ENCODE measurements at regions not wholly inside any gene's neighbourhood (a gene's known extent, or its start where the extent isn't known, plus 50 kb on each side); places are given as distances from the start of the nearest gene placed in this dataset.
"Not testable (repeated sequence)": the region's sequence is repeated elsewhere in the genome, so short reads cannot be mapped to it uniquely, and the experiment has no call there.

- no peak for DNase-seq
- H3K9me3 ChIP-seq (ENCODE audit: control insufficient read depth, low read depth, low read length) = no peaks in the 10 kb centered on the region
- no peak overlapping the region for H3K4me3 ChIP-seq (ENCODE audit: low read length)
- 86% methylated on average over 1 of the region's 1 CpG for WGBS (ENCODE audit: insufficient coverage, low lambda C conversion rate)
- no peaks in the 10 kb centered on the region for H3K4me1 ChIP-seq (ENCODE audit: control insufficient read depth, insufficient read depth, low read length)
- H3K36me3 ChIP-seq (ENCODE audit: control insufficient read depth, insufficient read depth, low read length) = no peaks in the 10 kb centered on the region
- no peak overlapping the region for H3K27ac ChIP-seq (ENCODE audit: low read length)
- no peaks in the 10 kb centered on the region for H3K27me3 ChIP-seq (ENCODE audit: control insufficient read depth, insufficient read depth, low read length)
Measured at GRCh38 chr1:83497563-83497962, 501.4 kb downstream of the TTLL7 start.

GRCh38 chr1:83495560-83495959 is 503.4 kb downstream of the TTLL7 start:
- Histone ChIP-seq H3K4me1 (ENCODE audit: control insufficient read depth, insufficient read depth, low read length) (no peaks in the 10 kb centered on the region), H3K36me3 (ENCODE audit: control insufficient read depth, insufficient read depth, low read length) (no peaks in the 10 kb centered on the region), H3K4me3 (ENCODE audit: low read length) (no peak overlapping the region), H3K27me3 (ENCODE audit: control insufficient read depth, insufficient read depth, low read length) (no peaks in the 10 kb centered on the region), H3K27ac (ENCODE audit: low read length) (no peak overlapping the region), H3K9me3 (ENCODE audit: control insufficient read depth, low read depth, low read length) (no peaks in the 10 kb centered on the region)
- WGBS (ENCODE audit: insufficient coverage, low lambda C conversion rate) = 100% methylated on average over 2 of the region's 9 CpGs
- DNase-seq = no peak

GRCh38 chr1:83493633-83494032 is 505.3 kb downstream of the TTLL7 start:
- DNase-seq = no peak
- Histone ChIP-seq H3K4me3 (ENCODE audit: low read length) (no peak overlapping the region), H3K4me1 (ENCODE audit: control insufficient read depth, insufficient read depth, low read length) (no peaks in the 10 kb centered on the region), H3K27me3 (ENCODE audit: control insufficient read depth, insufficient read depth, low read length) (no peaks in the 10 kb centered on the region), H3K36me3 (ENCODE audit: control insufficient read depth, insufficient read depth, low read length) (no peaks in the 10 kb centered on the region), H3K9me3 (ENCODE audit: control insufficient read depth, low read depth, low read length) (no peaks in the 10 kb centered on the region), H3K27ac (ENCODE audit: low read length) (no peak overlapping the region)
- WGBS (ENCODE audit: insufficient coverage, low lambda C conversion rate) = 83% methylated on average over 1 of the region's 2 CpGs

GRCh38 chr1:83491930-83492329 is 507.0 kb downstream of the TTLL7 start:
- 100% methylated on average over 1 of the region's 2 CpGs for WGBS (ENCODE audit: insufficient coverage, low lambda C conversion rate)

GRCh38 chr1:83490988-83491387 is 507.9 kb downstream of the TTLL7 start:
- Histone ChIP-seq H3K4me1 (ENCODE audit: control insufficient read depth, insufficient read depth, low read length) (no peaks in the 10 kb centered on the region), H3K4me3 (ENCODE audit: low read length) (no peak overlapping the region), H3K27ac (ENCODE audit: low read length) (no peak overlapping the region), H3K27me3 (ENCODE audit: control insufficient read depth, insufficient read depth, low read length) (no peaks in the 10 kb centered on the region), H3K9me3 (ENCODE audit: control insufficient read depth, low read depth, low read length) (no peaks in the 10 kb centered on the region), H3K36me3 (ENCODE audit: control insufficient read depth, insufficient read depth, low read length) (no peaks in the 10 kb centered on the region)
- no peak for DNase-seq

More at GRCh38 chr1:83491930-83492329, 507.0 kb downstream of the TTLL7 start:
- H3K9me3 ChIP-seq (ENCODE audit: control insufficient read depth, low read depth, low read length) = no peaks in the 10 kb centered on the region
- no peaks in the 10 kb centered on the region for H3K36me3 ChIP-seq (ENCODE audit: control insufficient read depth, insufficient read depth, low read length)
- no peak overlapping the region for H3K4me3 ChIP-seq (ENCODE audit: low read length)
- no peaks in the 10 kb centered on the region for H3K27me3 ChIP-seq (ENCODE audit: control insufficient read depth, insufficient read depth, low read length)
- H3K27ac ChIP-seq (ENCODE audit: low read length) = no peak overlapping the region
- H3K4me1 ChIP-seq (ENCODE audit: control insufficient read depth, insufficient read depth, low read length) = no peaks in the 10 kb centered on the region
- DNase-seq = no peak

GRCh38 chr1:83488105-83488504 is 510.8 kb downstream of the TTLL7 start:
- H3K27me3 ChIP-seq (ENCODE audit: control insufficient read depth, insufficient read depth, low read length); H3K9me3 ChIP-seq (ENCODE audit: control insufficient read depth, low read depth, low read length); H3K4me1 ChIP-seq (ENCODE audit: control insufficient read depth, insufficient read depth, low read length); H3K4me3 ChIP-seq (ENCODE audit: low read length); H3K36me3 ChIP-seq (ENCODE audit: control insufficient read depth, insufficient read depth, low read length); H3K27ac ChIP-seq (ENCODE audit: low read length); DNase-seq: not testable (repeated sequence)

GRCh38 chr1:83487460-83487859 is 511.5 kb downstream of the TTLL7 start:
- H3K36me3 ChIP-seq (ENCODE audit: control insufficient read depth, insufficient read depth, low read length); H3K4me1 ChIP-seq (ENCODE audit: control insufficient read depth, insufficient read depth, low read length); H3K27me3 ChIP-seq (ENCODE audit: control insufficient read depth, insufficient read depth, low read length); DNase-seq; H3K4me3 ChIP-seq (ENCODE audit: low read length); H3K27ac ChIP-seq (ENCODE audit: low read length); H3K9me3 ChIP-seq (ENCODE audit: control insufficient read depth, low read depth, low read length): not testable (repeated sequence)
- no CpG with 5 or more reads among the region's 1 CpG for WGBS (ENCODE audit: insufficient coverage, low lambda C conversion rate)

GRCh38 chr1:83485314-83486019 is 513.5 kb downstream of the TTLL7 start:
- H3K27ac ChIP-seq (ENCODE audit: low read length); H3K9me3 ChIP-seq (ENCODE audit: control insufficient read depth, low read depth, low read length); H3K27me3 ChIP-seq (ENCODE audit: control insufficient read depth, insufficient read depth, low read length); H3K4me1 ChIP-seq (ENCODE audit: control insufficient read depth, insufficient read depth, low read length); DNase-seq; H3K4me3 ChIP-seq (ENCODE audit: low read length); H3K36me3 ChIP-seq (ENCODE audit: control insufficient read depth, insufficient read depth, low read length): not testable (repeated sequence)
- no CpG with 5 or more reads among the region's 2 CpGs for WGBS (ENCODE audit: insufficient coverage, low lambda C conversion rate)

- 100% methylated on average over 1 of the region's 4 CpGs for WGBS (ENCODE audit: insufficient coverage, low lambda C conversion rate)
- H3K4me1 ChIP-seq (ENCODE audit: control insufficient read depth, insufficient read depth, low read length); H3K27me3 ChIP-seq (ENCODE audit: control insufficient read depth, insufficient read depth, low read length); DNase-seq; H3K4me3 ChIP-seq (ENCODE audit: low read length); H3K9me3 ChIP-seq (ENCODE audit: control insufficient read depth, low read depth, low read length); H3K36me3 ChIP-seq (ENCODE audit: control insufficient read depth, insufficient read depth, low read length); H3K27ac ChIP-seq (ENCODE audit: low read length): not testable (repeated sequence)
Measured at GRCh38 chr1:83481284-83481683, 517.6 kb downstream of the TTLL7 start.

- H3K4me1 ChIP-seq (ENCODE audit: control insufficient read depth, insufficient read depth, low read length); H3K27ac ChIP-seq (ENCODE audit: low read length); H3K27me3 ChIP-seq (ENCODE audit: control insufficient read depth, insufficient read depth, low read length); DNase-seq; H3K4me3 ChIP-seq (ENCODE audit: low read length); H3K9me3 ChIP-seq (ENCODE audit: control insufficient read depth, low read depth, low read length); H3K36me3 ChIP-seq (ENCODE audit: control insufficient read depth, insufficient read depth, low read length): not testable (repeated sequence)
- 100% methylated on average over 1 of the region's 5 CpGs for WGBS (ENCODE audit: insufficient coverage, low lambda C conversion rate)
Measured at GRCh38 chr1:83479591-83480239, 519.2 kb downstream of the TTLL7 start.

- not testable (repeated sequence) for H3K27me3 ChIP-seq (ENCODE audit: control insufficient read depth, insufficient read depth, low read length); H3K36me3 ChIP-seq (ENCODE audit: control insufficient read depth, insufficient read depth, low read length); DNase-seq; H3K9me3 ChIP-seq (ENCODE audit: control insufficient read depth, low read depth, low read length); H3K27ac ChIP-seq (ENCODE audit: low read length); H3K4me3 ChIP-seq (ENCODE audit: low read length); H3K4me1 ChIP-seq (ENCODE audit: control insufficient read depth, insufficient read depth, low read length)
- no CpG with 5 or more reads among the region's 3 CpGs for WGBS (ENCODE audit: insufficient coverage, low lambda C conversion rate)
Measured at GRCh38 chr1:83478127-83478526, 520.8 kb downstream of the TTLL7 start.
